ENCODE measurements at regions not wholly inside any gene's neighbourhood (a gene's known extent, or its start where the extent isn't known, plus 50 kb on each side); places are given as distances from the start of the nearest gene placed in this dataset.

GRCh38 chr9:126053913-126054312, 272.7 kb upstream of the MVB12B start:
- H3K9me3 ChIP-seq (ENCODE audit: low read depth, low read length), result no peaks in the 10 kb centered on the region
- H3K4me3 ChIP-seq (ENCODE audit: insufficient read depth, low read length), result no peak overlapping the region
- no peaks in the 10 kb centered on the region for H3K36me3 ChIP-seq (ENCODE audit: insufficient read depth, low read length)
- no peak overlapping the region for H3K4me2 ChIP-seq (ENCODE audit: insufficient read depth, low read length)
- H3K27me3 ChIP-seq (ENCODE audit: insufficient read depth, low read length), result peaks cover 66% of the 10 kb centered on the region
- H2AFZ ChIP-seq (ENCODE audit: low read length), result no peak overlapping the region
- no peaks in the 10 kb centered on the region for H3K4me1 ChIP-seq (ENCODE audit: insufficient read depth, low read length)
- no peak for DNase-seq (ENCODE audit: insufficient read length, low spot score, missing footprints)
- no peaks in the 10 kb centered on the region for H4K20me1 ChIP-seq (ENCODE audit: insufficient read depth, low read length)
- H3K27ac ChIP-seq (ENCODE audit: low read depth, low read length), result no peak overlapping the region
- no peak for TF ChIP-seq CTCF (IDR thresholded peaks at IDR 0.05; ENCODE audit: extremely low read depth, low read depth, low read length)
- no peaks in the 10 kb centered on the region for H3K79me2 ChIP-seq (ENCODE audit: insufficient read depth, low read length)

- H3K79me2 ChIP-seq (ENCODE audit: insufficient read depth, low read length), result no peaks in the 10 kb centered on the region
- H3K27me3 ChIP-seq (ENCODE audit: insufficient read depth, low read length), result peaks cover 74% of the 10 kb centered on the region
- no peaks in the 10 kb centered on the region for H3K9me3 ChIP-seq (ENCODE audit: low read depth, low read length)
- no peak for DNase-seq (ENCODE audit: insufficient read length, low spot score, missing footprints)
- no peak overlapping the region for H3K4me3 ChIP-seq (ENCODE audit: insufficient read depth, low read length)
- H4K20me1 ChIP-seq (ENCODE audit: insufficient read depth, low read length), result no peaks in the 10 kb centered on the region
- no peak overlapping the region for H2AFZ ChIP-seq (ENCODE audit: low read length)
- H3K36me3 ChIP-seq (ENCODE audit: insufficient read depth, low read length), result no peaks in the 10 kb centered on the region
- H3K4me1 ChIP-seq (ENCODE audit: insufficient read depth, low read length), result no peaks in the 10 kb centered on the region
- no peak for TF ChIP-seq CTCF (IDR thresholded peaks at IDR 0.05; ENCODE audit: extremely low read depth, low read depth, low read length)
- no peak overlapping the region for H3K4me2 ChIP-seq (ENCODE audit: insufficient read depth, low read length)
- H3K27ac ChIP-seq (ENCODE audit: low read depth, low read length), result no peak overlapping the region
Measured at GRCh38 chr9:126055381-126055985, 271.1 kb upstream of the MVB12B start.

GRCh38 chr9:126056312-126057021, 270.2 kb upstream of the MVB12B start:
- no peak for TF ChIP-seq CTCF (IDR thresholded peaks at IDR 0.05; ENCODE audit: extremely low read depth, low read depth, low read length)
- Histone ChIP-seq H3K36me3 (ENCODE audit: insufficient read depth, low read length) (no peaks in the 10 kb centered on the region), H3K9me3 (ENCODE audit: low read depth, low read length) (no peaks in the 10 kb centered on the region), H3K79me2 (ENCODE audit: insufficient read depth, low read length) (no peaks in the 10 kb centered on the region), H3K4me3 (ENCODE audit: insufficient read depth, low read length) (no peak overlapping the region), H3K27ac (ENCODE audit: low read depth, low read length) (no peak overlapping the region), H3K4me2 (ENCODE audit: insufficient read depth, low read length) (no peak overlapping the region), H2AFZ (ENCODE audit: low read length) (no peak overlapping the region), H3K4me1 (ENCODE audit: insufficient read depth, low read length) (no peaks in the 10 kb centered on the region), H4K20me1 (ENCODE audit: insufficient read depth, low read length) (no peaks in the 10 kb centered on the region), H3K27me3 (ENCODE audit: insufficient read depth, low read length) (peaks cover 73% of the 10 kb centered on the region)
- DNase-seq (ENCODE audit: insufficient read length, low spot score, missing footprints), result no peak

GRCh38 chr9:126057121-126057825, 269.4 kb upstream of the MVB12B start:
- no peaks in the 10 kb centered on the region for H4K20me1 ChIP-seq (ENCODE audit: insufficient read depth, low read length)
- no peak for DNase-seq (ENCODE audit: insufficient read length, low spot score, missing footprints)
- peaks cover 66% of the 10 kb centered on the region for H3K27me3 ChIP-seq (ENCODE audit: insufficient read depth, low read length)
- no peaks in the 10 kb centered on the region for H3K79me2 ChIP-seq (ENCODE audit: insufficient read depth, low read length)
- no peaks in the 10 kb centered on the region for H3K36me3 ChIP-seq (ENCODE audit: insufficient read depth, low read length)
- no peak for TF ChIP-seq CTCF (IDR thresholded peaks at IDR 0.05; ENCODE audit: extremely low read depth, low read depth, low read length)
- no peaks in the 10 kb centered on the region for H3K4me1 ChIP-seq (ENCODE audit: insufficient read depth, low read length)
- H2AFZ ChIP-seq (ENCODE audit: low read length), result no peak overlapping the region
- no peak overlapping the region for H3K4me3 ChIP-seq (ENCODE audit: insufficient read depth, low read length)
- H3K4me2 ChIP-seq (ENCODE audit: insufficient read depth, low read length), result no peak overlapping the region
- no peaks in the 10 kb centered on the region for H3K9me3 ChIP-seq (ENCODE audit: low read depth, low read length)
- H3K27ac ChIP-seq (ENCODE audit: low read depth, low read length), result no peak overlapping the region

Data from osteoblast (primary cell).